GM18517 (cell line): ENCODE measurements at regions not wholly inside any gene's neighbourhood (a gene's known extent, or its start where the extent isn't known, plus 50 kb on each side); places are given as distances from the start of the nearest gene placed in this dataset.
"Not testable (repeated sequence)": the region's sequence is repeated elsewhere in the genome, so short reads cannot be mapped to it uniquely, and the experiment has no call there.

ENCODE experiments used
- ATAC-seq: cut with Tn5 transposase; IDR thresholded peaks from one replicate; pipeline ENCODE4 v1.9.1; 2021; ENCODE audit warnings: mild to moderate bottlenecking, moderate library complexity; ENCODE audit not compliant: unreplicated experiment

DNA sequence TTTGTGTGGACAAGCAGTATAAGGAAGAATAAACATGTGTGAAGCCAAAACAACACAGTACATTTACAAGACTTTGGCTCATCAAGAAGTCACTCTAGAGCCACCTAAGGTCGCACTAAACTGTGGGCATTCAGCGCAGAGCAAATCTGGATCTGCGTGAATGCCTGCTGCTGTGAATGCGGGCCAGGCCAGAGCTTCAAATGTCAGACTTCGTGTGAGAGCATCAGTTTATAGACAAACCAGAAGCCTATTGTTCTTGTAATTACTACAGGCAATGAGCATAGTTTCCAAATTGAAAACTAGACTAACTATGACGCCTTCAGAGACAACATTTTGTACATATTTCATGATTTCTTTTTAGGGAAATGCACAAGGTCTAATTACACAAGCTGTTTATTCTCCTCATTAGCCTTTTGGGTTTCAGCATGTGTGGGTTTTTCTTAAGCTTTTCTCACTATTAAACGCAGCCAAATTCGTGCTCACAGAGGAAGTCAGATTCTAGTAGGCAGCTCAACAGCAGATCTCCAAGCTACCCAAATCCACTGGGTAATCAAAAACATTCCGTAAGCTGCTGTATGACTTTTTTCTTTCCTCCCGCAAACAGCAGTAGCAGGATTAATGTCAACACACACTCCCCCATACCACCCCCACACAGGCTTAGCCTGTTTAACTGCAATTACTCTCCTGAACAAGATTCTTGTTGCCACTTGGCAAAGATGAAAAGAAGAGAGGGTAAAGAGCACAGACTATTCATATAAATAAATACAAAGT is 84.5 kb upstream of the SETMAR start:
- ATAC-seq = no peak

DNA sequence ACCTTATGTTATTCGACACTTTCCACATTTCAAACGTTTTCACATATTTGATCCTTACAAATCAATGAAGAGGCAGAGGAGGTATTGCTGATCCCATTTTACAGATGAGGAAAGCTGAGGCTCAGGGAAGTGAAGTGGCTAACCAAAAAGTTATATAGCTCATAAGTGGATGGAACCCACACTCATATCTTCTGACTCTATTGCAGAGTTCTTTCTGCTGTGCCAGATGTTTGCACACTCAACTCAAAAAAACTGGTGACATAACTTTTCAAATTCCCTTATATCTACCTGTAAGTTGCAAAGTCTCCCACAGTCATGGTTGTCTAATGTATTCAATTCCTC is 84.0 kb upstream of the SETMAR start:
- no peak for ATAC-seq

DNA sequence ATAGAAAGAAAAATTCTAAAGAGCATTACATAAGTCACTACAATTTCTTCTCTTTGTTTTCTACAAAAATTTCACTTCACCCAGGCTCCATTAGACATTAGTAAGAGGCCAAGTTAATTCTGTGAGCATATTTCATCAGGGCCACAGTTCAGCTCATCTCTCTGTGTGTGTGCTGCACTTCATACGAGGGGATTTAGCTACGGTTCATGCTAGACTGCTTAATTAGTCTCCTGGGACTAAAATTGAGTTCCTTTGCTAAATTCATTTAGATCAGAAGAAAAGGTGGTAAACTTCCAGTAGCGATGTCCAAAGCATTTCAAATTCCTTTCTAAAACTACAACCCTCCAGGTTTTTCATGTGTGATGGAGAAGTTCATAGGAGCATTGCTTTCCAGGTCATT is 83.1 kb upstream of the SETMAR start:
- ATAC-seq = no peak

DNA sequence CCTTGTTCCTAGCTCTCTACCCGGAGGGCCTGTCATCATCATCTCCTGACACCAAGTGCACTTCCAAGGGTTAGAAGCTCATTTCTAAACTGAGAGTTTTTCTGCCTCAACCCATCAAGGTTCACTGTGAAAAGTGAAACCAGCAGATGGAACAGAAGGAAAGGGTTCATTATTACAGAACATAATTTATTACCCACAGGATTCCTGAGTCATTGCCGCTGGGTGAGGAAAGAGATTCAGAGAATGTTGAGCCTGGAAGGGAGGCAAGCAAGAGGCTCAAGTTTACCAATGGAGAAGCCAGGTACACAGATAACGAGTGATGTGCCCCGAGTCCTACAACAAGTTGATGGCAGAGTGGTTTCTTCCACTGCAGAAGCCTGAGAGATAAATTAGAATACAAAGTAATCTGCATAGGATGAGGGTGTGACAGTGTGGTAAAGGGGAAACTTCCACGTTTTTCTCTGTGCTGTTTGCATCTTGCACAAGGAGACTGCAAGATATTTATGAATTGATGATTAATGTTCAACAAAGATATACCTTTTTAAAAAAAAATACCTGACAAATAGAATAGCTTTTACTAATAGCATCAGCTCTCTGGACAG is 80.5 kb upstream of the SETMAR start:
- no peak for ATAC-seq

DNA sequence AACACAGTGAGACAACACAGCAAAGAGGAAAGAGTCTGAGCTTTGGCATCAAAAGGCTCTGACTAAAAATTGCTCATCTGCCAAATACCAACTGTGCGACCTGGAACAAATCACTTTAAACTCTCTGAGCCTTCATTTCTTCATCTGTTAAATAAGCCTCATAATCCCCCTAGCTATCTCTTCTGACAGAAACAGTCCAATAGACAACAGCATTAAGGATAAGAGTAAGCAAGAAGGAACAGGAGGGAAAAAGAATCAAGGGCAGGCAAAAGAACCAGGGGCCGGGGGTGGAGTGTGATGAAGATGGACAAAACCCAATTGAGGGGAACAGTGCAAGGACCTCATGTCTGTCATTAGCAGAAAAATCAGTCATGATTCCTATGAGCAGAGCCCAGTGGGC is 79.4 kb upstream of the SETMAR start:
- no peak for ATAC-seq

DNA sequence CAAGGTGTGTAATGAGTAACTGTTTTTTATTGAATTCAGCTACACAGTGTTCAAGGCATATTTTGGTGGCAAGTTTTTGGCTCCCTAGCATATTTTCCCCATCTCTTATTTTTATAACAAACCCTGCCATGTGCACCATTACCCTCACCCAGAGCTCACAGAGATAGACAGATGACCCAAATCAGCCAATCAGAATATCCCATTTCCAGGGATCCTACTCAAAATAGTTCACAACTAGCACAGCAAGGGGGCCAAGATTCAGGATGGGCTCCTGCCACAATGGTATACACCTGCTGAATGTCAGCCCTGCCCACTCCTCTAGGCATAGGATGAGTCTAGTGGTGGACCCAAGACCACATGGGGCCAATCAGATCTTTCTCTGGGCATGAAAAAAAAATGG is 78.8 kb upstream of the SETMAR start:
- ATAC-seq = no peak

DNA sequence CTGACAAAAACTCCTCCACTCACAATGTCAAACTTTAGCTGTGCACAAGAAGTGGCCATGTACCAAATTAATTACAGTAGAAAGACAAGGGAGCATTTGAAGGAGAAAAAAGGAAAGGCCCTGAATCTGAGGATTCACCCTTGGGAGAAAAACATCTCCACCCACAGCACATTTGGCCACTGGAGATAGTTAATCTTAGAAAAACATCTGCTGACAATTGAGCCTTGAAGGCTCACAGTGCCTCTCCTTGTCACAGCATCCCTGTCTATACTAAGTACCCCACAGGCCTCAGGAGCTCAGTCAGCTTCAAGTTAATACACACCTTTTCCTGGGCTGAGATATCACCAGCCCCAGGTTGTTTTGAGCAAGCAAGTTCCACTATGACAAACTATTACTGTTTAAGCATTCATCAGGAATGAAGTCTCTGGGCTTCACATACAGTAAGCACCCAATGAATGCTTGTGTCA is 78.1 kb upstream of the SETMAR start:
- ATAC-seq = no peak

DNA sequence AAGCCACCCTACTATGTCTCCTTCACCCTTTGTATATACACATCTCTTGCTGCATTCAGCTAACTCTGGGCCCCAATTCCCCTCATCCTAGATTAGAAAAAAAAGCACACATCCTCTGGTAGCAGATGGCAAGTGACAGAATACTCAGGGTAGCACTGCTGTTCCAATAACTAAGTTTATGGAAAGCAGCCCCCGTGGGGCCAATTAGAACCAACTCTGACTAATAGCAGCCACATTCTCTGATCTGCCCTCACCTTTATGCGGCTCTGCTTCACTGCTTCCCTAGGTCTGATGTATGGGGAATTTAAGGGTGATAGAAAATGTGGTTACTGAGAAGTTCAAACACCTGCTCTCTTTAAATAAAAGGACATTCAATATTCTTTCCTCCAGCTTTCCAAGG is 74.9 kb upstream of the SETMAR start:
- ATAC-seq = no peak

DNA sequence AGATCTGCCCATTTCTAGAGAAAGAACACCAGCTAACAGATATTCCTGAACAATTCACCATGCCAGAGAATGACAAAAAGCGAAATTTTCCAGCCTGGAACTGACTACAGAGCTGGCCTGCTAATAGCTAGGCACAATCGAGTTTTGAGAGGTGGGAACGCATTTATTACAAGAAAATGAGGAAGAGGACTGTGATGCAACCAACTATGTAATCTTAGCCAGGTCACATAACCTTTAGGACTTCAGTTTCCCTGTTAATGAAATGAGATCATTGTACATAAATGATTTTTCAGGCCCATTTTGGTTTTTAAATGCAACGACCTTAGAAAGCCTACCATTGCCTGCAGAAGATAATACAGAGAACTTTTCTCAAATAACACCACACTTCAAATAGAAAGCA is 72.1 kb upstream of the SETMAR start:
- ATAC-seq = no peak

DNA sequence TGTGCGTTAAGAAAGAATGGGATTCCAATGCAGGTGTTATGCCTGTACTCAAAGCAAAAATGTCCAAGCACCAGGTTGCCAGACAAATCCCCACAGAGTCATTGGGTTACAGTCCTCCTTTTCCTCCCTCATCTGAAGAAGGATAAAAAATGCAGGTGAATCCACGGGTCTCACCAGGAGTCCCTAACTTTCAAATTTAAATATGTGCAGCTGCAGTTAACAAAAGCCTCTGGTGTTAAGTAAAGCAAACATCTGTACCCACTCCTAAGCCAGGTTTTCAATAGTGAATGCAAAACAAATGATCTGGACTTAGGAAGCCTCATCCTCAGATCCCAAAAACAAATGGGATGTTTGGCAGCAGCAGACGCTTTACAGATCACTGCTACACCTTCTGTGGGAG is 70.4 kb upstream of the SETMAR start:
- no peak for ATAC-seq

DNA sequence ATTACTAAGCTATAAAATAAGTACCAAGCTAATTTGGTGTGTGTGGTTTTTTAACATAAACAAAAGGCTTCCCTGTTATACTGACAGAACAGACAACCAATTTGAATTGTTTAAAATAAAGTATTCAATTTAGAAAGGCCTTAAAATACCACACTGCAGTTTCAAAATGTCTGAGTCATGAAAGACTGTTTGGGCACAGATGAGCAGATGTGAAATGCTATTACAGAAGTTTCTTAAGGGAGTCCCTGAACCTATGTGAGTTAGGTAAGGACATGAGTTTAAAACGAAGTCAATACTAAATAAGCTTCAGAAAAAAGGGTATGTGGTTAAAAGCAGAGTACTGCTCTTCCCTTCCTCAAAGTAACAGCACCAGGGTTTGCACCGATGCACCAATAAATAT is 69.7 kb upstream of the SETMAR start:
- no peak for ATAC-seq

DNA sequence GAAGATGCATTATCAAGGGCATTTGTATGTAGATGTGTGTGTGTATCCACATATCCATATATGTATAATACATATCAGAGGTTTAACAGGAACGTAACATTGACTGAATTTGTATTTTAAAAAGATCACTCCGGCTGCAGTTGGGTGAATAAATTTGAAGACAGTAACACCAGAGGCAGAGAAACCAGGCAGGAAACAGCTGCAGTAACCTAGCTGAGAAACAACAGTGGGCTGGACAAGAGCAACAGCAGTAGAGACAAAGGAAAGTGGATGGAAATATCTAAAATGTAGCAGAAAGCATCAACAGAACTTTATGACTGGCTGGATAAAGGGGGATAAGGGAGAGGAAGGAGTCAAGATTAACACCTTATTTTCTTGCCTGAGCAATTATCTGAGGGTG is 68.3 kb upstream of the SETMAR start:
- no peak for ATAC-seq

DNA sequence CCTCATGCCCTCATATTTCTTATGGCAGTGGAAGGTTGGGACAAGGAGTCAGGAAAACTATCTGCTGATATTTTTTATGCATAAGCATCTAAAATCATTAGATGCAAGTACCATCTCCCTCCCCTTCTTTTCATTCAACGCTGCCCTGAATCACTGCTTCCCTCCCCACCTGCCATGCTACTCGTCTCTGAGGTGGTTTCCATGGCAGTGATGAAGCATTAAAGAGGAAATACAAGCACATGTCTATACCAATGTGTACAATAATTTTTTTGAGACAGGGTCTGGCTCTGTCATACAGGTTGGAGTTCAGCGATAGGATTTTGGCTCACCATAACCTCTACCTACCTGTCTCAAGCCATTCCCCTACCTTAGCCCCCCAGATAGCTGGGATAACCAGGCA is 67.5 kb upstream of the SETMAR start:
- no peak for ATAC-seq

DNA sequence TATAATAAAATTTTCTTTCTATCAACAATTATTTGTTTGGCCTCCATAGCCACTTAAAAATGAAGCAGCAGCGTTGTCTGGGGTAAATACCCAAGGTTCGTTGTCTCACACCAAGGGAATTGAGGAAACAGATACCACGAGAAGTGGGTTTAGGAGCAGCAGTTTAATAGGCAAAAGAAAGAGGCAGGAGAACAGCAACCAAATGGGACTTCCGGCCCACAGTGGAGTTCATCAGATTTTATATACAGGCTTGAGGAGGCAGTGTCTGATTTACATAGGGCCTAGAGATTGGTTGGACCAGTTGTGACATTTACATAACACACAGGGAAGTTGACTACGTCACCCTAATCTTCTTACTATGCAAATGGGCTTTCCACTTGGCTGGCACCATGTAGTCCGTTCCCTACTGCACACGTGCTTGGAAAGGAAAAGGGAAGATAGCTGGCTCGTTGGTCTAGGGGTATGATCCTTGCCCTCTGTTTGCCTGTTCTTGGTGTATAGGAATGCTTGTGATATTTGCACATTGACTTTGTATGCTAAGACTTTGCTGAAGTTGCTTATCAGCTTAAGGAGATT is 61.5 kb upstream of the SETMAR start:
- ATAC-seq = no peak

DNA sequence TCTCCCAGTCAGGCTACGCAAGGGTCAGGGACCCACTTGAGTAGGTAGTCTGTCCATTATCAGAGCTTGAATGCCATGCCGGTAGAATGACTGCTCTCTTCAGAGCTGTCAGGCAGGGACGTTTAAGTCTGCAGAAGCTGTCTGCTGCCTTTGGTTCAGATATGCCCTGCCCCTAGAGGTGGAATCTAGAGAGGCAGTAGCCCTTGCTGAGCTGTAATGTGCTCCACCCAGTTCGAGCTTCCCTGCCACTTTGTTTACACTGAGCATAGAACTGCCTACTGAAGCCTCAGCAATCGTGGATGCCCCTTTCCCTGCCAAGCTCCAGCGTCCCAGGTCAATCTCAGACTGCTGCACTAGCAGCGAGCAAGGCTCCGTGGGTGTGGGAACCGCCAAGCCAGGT is 57.5 kb upstream of the SETMAR start:
- no peak for ATAC-seq

DNA sequence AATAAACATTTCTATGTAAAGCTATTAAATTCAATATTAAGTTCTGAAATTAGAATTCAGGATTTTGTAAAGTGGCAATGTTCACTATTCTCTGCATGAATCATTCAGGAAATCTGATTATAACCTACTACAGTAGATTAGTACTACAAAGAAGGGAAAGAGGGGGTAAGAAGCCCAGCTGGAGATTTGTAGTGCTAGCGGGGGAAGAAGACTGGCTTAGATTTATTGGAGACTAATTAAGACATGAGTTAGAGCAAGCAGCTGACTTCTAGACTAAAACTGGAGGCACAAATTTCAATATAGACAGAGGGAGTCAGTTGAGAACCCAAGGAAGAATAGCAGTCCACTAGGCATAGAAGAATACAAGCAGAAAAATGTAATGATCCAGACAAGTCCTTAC is 55.8 kb upstream of the SETMAR start:
- no peak for ATAC-seq

DNA sequence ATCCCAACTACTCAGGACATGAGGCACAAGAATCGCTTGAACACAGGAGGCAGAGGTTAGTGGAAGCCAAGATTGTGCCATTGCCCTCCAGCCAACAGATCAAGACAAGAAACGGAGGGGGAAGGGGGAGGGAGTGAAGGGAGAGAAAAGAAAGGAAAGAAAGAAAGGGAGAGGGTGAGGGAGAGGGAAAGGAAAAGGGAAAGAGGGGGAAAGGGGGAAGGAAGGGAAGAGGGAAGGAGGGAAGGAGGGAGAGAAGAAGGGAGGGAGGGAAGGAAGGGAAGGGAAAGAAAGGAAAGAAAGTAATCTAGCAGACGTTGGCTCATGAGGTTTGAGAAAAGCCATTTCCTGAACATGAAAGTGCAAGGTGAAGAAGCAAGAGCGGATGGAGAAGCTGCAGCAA is 53.1 kb upstream of the SETMAR start:
- ATAC-seq = no peak

DNA sequence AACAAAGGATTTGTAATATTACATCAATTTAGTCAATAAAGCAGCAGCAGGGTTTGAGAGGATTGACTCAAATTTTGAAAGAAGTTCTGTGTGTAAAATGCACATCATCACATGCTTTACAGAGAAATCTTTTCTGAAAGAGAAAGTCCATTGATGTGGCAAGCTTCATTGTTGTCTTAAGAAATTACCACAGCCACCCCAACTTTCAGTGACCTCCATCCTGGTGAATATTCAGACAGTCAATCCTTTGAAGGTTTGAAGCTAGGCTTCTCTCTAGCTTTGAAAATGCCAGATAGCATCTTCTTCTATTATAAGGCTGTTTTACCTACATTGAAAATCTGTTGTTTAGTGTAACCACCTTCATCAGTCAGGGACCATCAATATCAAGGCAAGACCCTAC is 51.8 kb upstream of the SETMAR start:
- ATAC-seq = no peak

DNA sequence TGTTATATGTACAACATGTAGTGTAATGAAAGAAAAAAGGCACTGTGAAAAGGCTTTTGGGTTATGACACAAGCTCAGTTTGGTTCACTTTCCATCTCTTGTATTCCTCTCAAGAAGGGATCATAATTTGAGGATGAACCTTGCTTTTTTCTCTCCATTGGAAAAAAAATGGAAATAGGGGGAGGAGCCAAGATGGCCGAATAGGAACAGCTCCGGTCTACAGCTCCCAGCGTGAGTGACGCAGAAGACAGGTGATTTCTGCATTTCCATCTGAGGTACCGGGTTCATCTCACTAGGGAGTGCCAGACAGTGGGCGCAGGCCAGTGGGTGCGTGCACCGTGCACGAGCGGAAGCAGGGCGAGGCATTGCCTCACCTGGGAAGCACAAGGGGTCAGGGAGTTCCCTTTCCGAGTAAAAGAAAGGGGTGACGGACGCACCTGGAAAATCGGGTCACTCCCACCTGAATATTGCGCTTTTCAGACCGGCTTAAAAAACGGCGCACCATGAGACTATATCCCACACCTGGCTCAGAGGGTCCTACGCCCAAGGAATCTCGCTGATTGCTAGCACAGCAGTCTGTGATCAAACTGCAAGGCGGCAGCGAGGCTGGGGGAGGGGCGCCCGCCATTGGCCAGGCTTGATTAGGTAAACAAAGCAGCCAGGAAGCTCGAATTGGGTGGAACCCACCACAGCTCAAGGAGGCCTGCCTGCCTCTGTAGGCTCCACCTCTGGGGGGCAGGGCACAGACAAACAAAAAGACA is 49.9 kb upstream of the SETMAR start:
- not testable (repeated sequence) for ATAC-seq
